Keratinocyte (primary cell): ENCODE measurements at regions not wholly inside any gene's neighbourhood (a gene's known extent, or its start where the extent isn't known, plus 50 kb on each side); places are given as distances from the start of the nearest gene placed in this dataset.

ENCODE experiments used
- DNase-seq: peaks from one replicate; pipeline ENCODE4 v3.0.0-alpha.2; 2011; ENCODE audit warnings: low read depth, missing footprints, low spot score
- FAIRE-seq: peaks from 2 replicates; lab custom pipeline; 2011; peaks lifted over from hg19 to GRCh38; lab: Jason Lieb, UNC
- H2AFZ ChIP-seq: 2 replicates; pipeline ENCODE4 v1.6.0; 2012; ENCODE audit warnings: low read length, control low read depth, inconsistent platforms; ENCODE audit not compliant: control insufficient read depth
- H3K27ac ChIP-seq: 2 replicates; pipeline ENCODE4 v1.5.1; 2011; ENCODE audit warnings: low read length; ENCODE audit not compliant: control insufficient read depth, insufficient read depth
- H3K27me3 ChIP-seq: 3 replicates; pipeline ENCODE4 v1.6.0; 2011; ENCODE audit warnings: low read length; ENCODE audit not compliant: control insufficient read depth, insufficient read depth; ENCODE audit errors: extremely low read depth
- H3K36me3 ChIP-seq, 2 experiments: 2 replicates in 1 of 2; 3 replicates in 1 of 2; pipeline ENCODE4 v1.5.1; 2011; ENCODE audit warnings: low read length in 2 of 2, mild to moderate bottlenecking in 1 of 2; ENCODE audit not compliant: control insufficient read depth in 2 of 2, insufficient read depth in 2 of 2; ENCODE audit errors: extremely low read depth in 1 of 2
- H3K4me1 ChIP-seq: 3 replicates; pipeline ENCODE4 v1.5.1; 2011; ENCODE audit warnings: low read length; ENCODE audit not compliant: control insufficient read depth, insufficient read depth; ENCODE audit errors: extremely low read depth
- H3K4me2 ChIP-seq: 3 replicates; pipeline ENCODE4 v1.6.0; 2011; ENCODE audit warnings: low read depth, low read length; ENCODE audit not compliant: control insufficient read depth, insufficient read depth; ENCODE audit errors: extremely low read depth
- H3K4me3 ChIP-seq, 3 experiments: fragments of 200-600 bp in 1 of 3; sonication (generic) in 1 of 3; 2 replicates in 2 of 3; 3 replicates in 1 of 3; pipeline ENCODE4 v1.5.1; 2011 to 2016; ENCODE audit warnings: low read length in 3 of 3, mild to moderate bottlenecking in 3 of 3, control low read depth in 2 of 3, inconsistent platforms in 1 of 3, low read depth in 1 of 3, mixed read lengths in 1 of 3, mixed run types in 1 of 3, moderate library complexity in 1 of 3; ENCODE audit not compliant: control insufficient read depth in 2 of 3, insufficient read depth in 2 of 3; ENCODE audit errors: extremely low read depth in 1 of 3
- H3K79me2 ChIP-seq: 2 replicates; pipeline ENCODE4 v1.6.0; 2012; ENCODE audit warnings: low read length; ENCODE audit not compliant: control insufficient read depth, insufficient read depth
- H3K9ac ChIP-seq: 3 replicates; pipeline ENCODE4 v1.6.0; 2011; ENCODE audit warnings: low read length; ENCODE audit not compliant: control insufficient read depth, insufficient read depth; ENCODE audit errors: extremely low read depth
- H3K9me1 ChIP-seq: 3 replicates; pipeline ENCODE4 v1.6.0; 2011; ENCODE audit warnings: low read length; ENCODE audit not compliant: control insufficient read depth, insufficient read depth; ENCODE audit errors: extremely low read depth
- H3K9me3 ChIP-seq: 2 replicates; pipeline ENCODE4 v1.5.1; 2012; ENCODE audit warnings: low read depth, low read length; ENCODE audit not compliant: control insufficient read depth
- H4K20me1 ChIP-seq: 3 replicates; pipeline ENCODE4 v1.6.0; 2011; ENCODE audit warnings: low read length; ENCODE audit not compliant: control insufficient read depth, insufficient read depth; ENCODE audit errors: extremely low read depth
- CTCF ChIP-seq, 3 experiments: IDR thresholded peaks in 1 of 3; conservative IDR thresholded peaks in 1 of 3; optimal IDR thresholded peaks in 1 of 3; 2 replicates in 2 of 3; 3 replicates in 1 of 3; pipeline versions ENCODE3 to v1.5.1; 2011; ENCODE audit warnings: low read length in 3 of 3, mild to moderate bottlenecking in 3 of 3, moderate library complexity in 2 of 3, control low read depth in 1 of 3, inconsistent platforms in 1 of 3; ENCODE audit not compliant: insufficient read depth in 2 of 3; ENCODE audit errors: extremely low read depth in 1 of 3
- EZH2 ChIP-seq: IDR thresholded peaks from one replicate; pipeline ENCODE4 v1.6.1; 2012; ENCODE audit warnings: inconsistent platforms, mild to moderate bottlenecking, low read length, moderate library complexity
- dilution Hi-C: fragments of 300-500 bp; cut with MboI; formaldehyde crosslinking; loops from one replicate; pipeline ENCODE4 v1.7.0; 2020; ENCODE audit warnings: low sequenced_read_pairs; ENCODE audit not compliant: extremely low pct_ligation_motif_present

GRCh38 chr9:18202924-18203323 is 271.0 kb upstream of the ADAMTSL1 start:
- Histone ChIP-seq H4K20me1 (no peaks in the 10 kb centered on the region), H2AFZ (no peak overlapping the region), H3K4me1 (no peaks in the 10 kb centered on the region), H3K9ac (no peak overlapping the region), H3K27me3 (peaks cover 3% of the 10 kb centered on the region), H3K4me3 (no peak overlapping the region), H3K27ac (no peak overlapping the region), H3K36me3 (no peaks in the 10 kb centered on the region), H3K4me2 (no peak overlapping the region), H3K79me2 (no peaks in the 10 kb centered on the region), H3K9me1 (no peaks in the 10 kb centered on the region), H3K9me3 (no peaks in the 10 kb centered on the region)
- no peak for DNase-seq
- dilution Hi-C loops: no loop called here
- TF ChIP-seq EZH2: no peak
- TF ChIP-seq CTCF (optimal IDR thresholded peaks at IDR 0.05 in 1 of 3, IDR thresholded peaks at IDR 0.05 in 1 of 3, conservative IDR thresholded peaks at IDR 0.05 in 1 of 3; ENCODE audit: extremely low read depth in 1 of 3, insufficient read depth in 2 of 3, low read length in 3 of 3): no peak
- FAIRE-seq: no peak

GRCh38 chr9:18207735-18208134 is 266.2 kb upstream of the ADAMTSL1 start:
- Histone ChIP-seq H3K27ac (no peak overlapping the region), H2AFZ (no peak overlapping the region), H3K9me1 (no peaks in the 10 kb centered on the region), H4K20me1 (no peaks in the 10 kb centered on the region), H3K9ac (no peak overlapping the region), H3K79me2 (no peaks in the 10 kb centered on the region), H3K4me2 (no peak overlapping the region), H3K4me1 (peaks cover 3% of the 10 kb centered on the region), H3K9me3 (no peaks in the 10 kb centered on the region), H3K4me3 (no peak overlapping the region), H3K27me3 (peaks cover 3% of the 10 kb centered on the region), H3K36me3 (no peaks in the 10 kb centered on the region)
- TF ChIP-seq EZH2 (no peak), CTCF (optimal IDR thresholded peaks at IDR 0.05 in 1 of 3, IDR thresholded peaks at IDR 0.05 in 1 of 3, conservative IDR thresholded peaks at IDR 0.05 in 1 of 3; ENCODE audit: extremely low read depth in 1 of 3, insufficient read depth in 2 of 3, low read length in 3 of 3) (no peak)
- DNase-seq: no peak
- FAIRE-seq: no peak
- dilution Hi-C loops: no loop called here
